Testis (tissue), 2 donors: ENCODE measurements at regions not wholly inside any gene's neighbourhood (a gene's known extent, or its start where the extent isn't known, plus 50 kb on each side); places are given as distances from the start of the nearest gene placed in this dataset.

ENCODE experiments used
- POLR2A ChIP-seq: fragments of 450-650 bp; IDR thresholded peaks from one replicate; pipeline ENCODE4 v1.6.1; 2017; ENCODE audit warnings: antibody characterized with exemption, mild to moderate bottlenecking, moderate library complexity
- TF ChIP-seq, protein P1 (sequence below), 3 experiments: fragments of 450-650 bp in 2 of 3; fragments of 200-600 bp in 1 of 3; sonication (generic) in 1 of 3; IDR thresholded peaks; one replicate each; pipeline ENCODE4 v1.5.1; 2016 to 2019; ENCODE audit warnings: antibody characterized with exemption in 3 of 3, mild to moderate bottlenecking in 2 of 3, moderate library complexity in 1 of 3

DNA sequence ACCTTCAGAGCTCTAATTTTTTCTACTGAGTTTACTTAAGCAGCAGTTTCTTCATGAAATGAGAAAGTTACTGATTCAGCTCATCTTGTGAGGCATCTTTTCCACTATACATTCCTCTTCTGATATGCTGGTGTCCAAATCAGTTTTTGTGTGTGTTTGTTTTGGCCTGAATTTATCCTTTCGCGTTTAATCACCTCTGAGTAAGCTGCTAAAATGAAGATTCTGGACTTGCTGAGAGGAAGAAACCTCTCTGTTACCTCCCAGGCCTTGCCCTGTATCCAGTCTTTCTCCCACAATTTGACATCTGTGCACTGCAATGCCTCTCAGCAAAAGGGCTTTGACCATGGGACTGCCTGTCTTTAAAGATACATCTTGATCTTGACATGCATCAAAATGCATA, 536.2 kb upstream of the NRSN1 start:
- TF ChIP-seq POLR2A = no peak
- TF ChIP-seq, protein P1, sequence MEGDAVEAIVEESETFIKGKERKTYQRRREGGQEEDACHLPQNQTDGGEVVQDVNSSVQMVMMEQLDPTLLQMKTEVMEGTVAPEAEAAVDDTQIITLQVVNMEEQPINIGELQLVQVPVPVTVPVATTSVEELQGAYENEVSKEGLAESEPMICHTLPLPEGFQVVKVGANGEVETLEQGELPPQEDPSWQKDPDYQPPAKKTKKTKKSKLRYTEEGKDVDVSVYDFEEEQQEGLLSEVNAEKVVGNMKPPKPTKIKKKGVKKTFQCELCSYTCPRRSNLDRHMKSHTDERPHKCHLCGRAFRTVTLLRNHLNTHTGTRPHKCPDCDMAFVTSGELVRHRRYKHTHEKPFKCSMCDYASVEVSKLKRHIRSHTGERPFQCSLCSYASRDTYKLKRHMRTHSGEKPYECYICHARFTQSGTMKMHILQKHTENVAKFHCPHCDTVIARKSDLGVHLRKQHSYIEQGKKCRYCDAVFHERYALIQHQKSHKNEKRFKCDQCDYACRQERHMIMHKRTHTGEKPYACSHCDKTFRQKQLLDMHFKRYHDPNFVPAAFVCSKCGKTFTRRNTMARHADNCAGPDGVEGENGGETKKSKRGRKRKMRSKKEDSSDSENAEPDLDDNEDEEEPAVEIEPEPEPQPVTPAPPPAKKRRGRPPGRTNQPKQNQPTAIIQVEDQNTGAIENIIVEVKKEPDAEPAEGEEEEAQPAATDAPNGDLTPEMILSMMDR (IDR thresholded peaks at IDR 0.05) = no peak
